ENCODE measurements at regions not wholly inside any gene's neighbourhood (a gene's known extent, or its start where the extent isn't known, plus 50 kb on each side); places are given as distances from the start of the nearest gene placed in this dataset.

- 65 to 81% methylated on average over 3 of the region's 3 CpGs for WGBS, 2 donors
- no peak for DNase-seq
- ATAC-seq (ENCODE audit: insufficient read depth, low FRiP score), result no peak
- Histone ChIP-seq H3K36me3 (ENCODE audit: control insufficient read depth in 4 of 4, insufficient read depth in 4 of 4, low read length in 4 of 4) (no peaks in the 10 kb centered on the region), H3K27ac (ENCODE audit: low read depth in 1 of 2, low read length in 1 of 2) (no peak overlapping the region), H3K9ac (ENCODE audit: insufficient read depth in 1 of 2, low read length in 2 of 2) (no peak overlapping the region), H3K9me3 (ENCODE audit: control insufficient read depth in 4 of 4, insufficient read depth in 3 of 4, low read length in 3 of 4) (no peaks in the 10 kb centered on the region), H3K4me1 (ENCODE audit: control insufficient read depth in 5 of 5, insufficient read depth in 5 of 5, low read length in 5 of 5) (peaks cover 0 to 8% (median 0%) of the 10 kb centered on the region in 5 donors), H3K27me3 (ENCODE audit: control insufficient read depth in 3 of 3, insufficient read depth in 3 of 3, low read length in 2 of 3) (no peaks in the 10 kb centered on the region), H3K4me3 (no peak overlapping the region)
- no peak for TF ChIP-seq CTCF (IDR thresholded peaks at IDR 0.05; ENCODE audit: control extremely low read depth, extremely low read depth)
These were observed 654.8 kb downstream of the SLC4A3 start for GRCh38 chr2:220282236-220282635.

GRCh38 chr2:220293966-220294365, 666.5 kb downstream of the SLC4A3 start:
- H3K4me3 ChIP-seq, result no peak overlapping the region
- no peak overlapping the region for H3K27ac ChIP-seq (ENCODE audit: low read depth in 1 of 2, low read length in 1 of 2)
- DNase-seq (no peak), ATAC-seq (ENCODE audit: insufficient read depth, low FRiP score) (no peak)
- H3K4me1 ChIP-seq (ENCODE audit: control insufficient read depth in 5 of 5, insufficient read depth in 5 of 5, low read length in 5 of 5), result no peaks in the 10 kb centered on the region
- H3K27me3 ChIP-seq (ENCODE audit: control insufficient read depth in 3 of 3, insufficient read depth in 3 of 3, low read length in 2 of 3), result no peaks in the 10 kb centered on the region
- no peaks in the 10 kb centered on the region for H3K9me3 ChIP-seq (ENCODE audit: control insufficient read depth in 4 of 4, insufficient read depth in 3 of 4, low read length in 3 of 4)
- TF ChIP-seq CTCF (IDR thresholded peaks at IDR 0.05; ENCODE audit: control extremely low read depth, extremely low read depth), result no peak
- no peaks in the 10 kb centered on the region for H3K36me3 ChIP-seq (ENCODE audit: control insufficient read depth in 4 of 4, insufficient read depth in 4 of 4, low read length in 4 of 4)
- WGBS, 2 donors, result 79 to 92% methylated on average over 1 of the region's 1 CpG
- H3K9ac ChIP-seq (ENCODE audit: insufficient read depth in 1 of 2, low read length in 2 of 2), result no peak overlapping the region

- H3K27ac ChIP-seq (ENCODE audit: low read depth in 1 of 2, low read length in 1 of 2), result no peak overlapping the region
- WGBS, 2 donors, result 4 to 13% methylated on average over 2 of the region's 2 CpGs
- no peak for TF ChIP-seq CTCF (IDR thresholded peaks at IDR 0.05; ENCODE audit: control extremely low read depth, extremely low read depth)
- H3K9me3 ChIP-seq (ENCODE audit: control insufficient read depth in 4 of 4, insufficient read depth in 3 of 4, low read length in 3 of 4), result no peaks in the 10 kb centered on the region
- ATAC-seq (ENCODE audit: insufficient read depth, low FRiP score), result no peak
- H3K36me3 ChIP-seq (ENCODE audit: control insufficient read depth in 4 of 4, insufficient read depth in 4 of 4, low read length in 4 of 4), result no peaks in the 10 kb centered on the region
- H3K4me3 ChIP-seq, result no peak overlapping the region
- H3K27me3 ChIP-seq (ENCODE audit: control insufficient read depth in 3 of 3, insufficient read depth in 3 of 3, low read length in 2 of 3), result no peaks in the 10 kb centered on the region
- no peaks in the 10 kb centered on the region for H3K4me1 ChIP-seq (ENCODE audit: control insufficient read depth in 5 of 5, insufficient read depth in 5 of 5, low read length in 5 of 5)
- DNase-seq, result peak in 2 of 3 donors; percentile 19 to 37
- no peak overlapping the region for H3K9ac ChIP-seq (ENCODE audit: insufficient read depth in 1 of 2, low read length in 2 of 2)
These were observed 668.7 kb downstream of the SLC4A3 start for GRCh38 chr2:220296174-220296573.

GRCh38 chr2:220297093-220297492, 669.7 kb downstream of the SLC4A3 start:
- TF ChIP-seq CTCF (IDR thresholded peaks at IDR 0.05; ENCODE audit: control extremely low read depth, extremely low read depth), result no peak
- Histone ChIP-seq H3K9ac (ENCODE audit: insufficient read depth in 1 of 2, low read length in 2 of 2) (no peak overlapping the region), H3K9me3 (ENCODE audit: control insufficient read depth in 4 of 4, insufficient read depth in 3 of 4, low read length in 3 of 4) (no peaks in the 10 kb centered on the region), H3K27me3 (ENCODE audit: control insufficient read depth in 3 of 3, insufficient read depth in 3 of 3, low read length in 2 of 3) (no peaks in the 10 kb centered on the region), H3K36me3 (ENCODE audit: control insufficient read depth in 4 of 4, insufficient read depth in 4 of 4, low read length in 4 of 4) (no peaks in the 10 kb centered on the region), H3K4me3 (no peak overlapping the region), H3K4me1 (ENCODE audit: control insufficient read depth in 5 of 5, insufficient read depth in 5 of 5, low read length in 5 of 5) (no peaks in the 10 kb centered on the region), H3K27ac (ENCODE audit: low read depth in 1 of 2, low read length in 1 of 2) (no peak overlapping the region)
- 84 to 97% methylated on average over 2 of the region's 2 CpGs for WGBS, 2 donors
- no peak for ATAC-seq (ENCODE audit: insufficient read depth, low FRiP score)
- no peak for DNase-seq

All from lung (tissue), 11 donors.